ENCODE measurements at regions not wholly inside any gene's neighbourhood (a gene's known extent, or its start where the extent isn't known, plus 50 kb on each side); places are given as distances from the start of the nearest gene placed in this dataset.

DNA sequence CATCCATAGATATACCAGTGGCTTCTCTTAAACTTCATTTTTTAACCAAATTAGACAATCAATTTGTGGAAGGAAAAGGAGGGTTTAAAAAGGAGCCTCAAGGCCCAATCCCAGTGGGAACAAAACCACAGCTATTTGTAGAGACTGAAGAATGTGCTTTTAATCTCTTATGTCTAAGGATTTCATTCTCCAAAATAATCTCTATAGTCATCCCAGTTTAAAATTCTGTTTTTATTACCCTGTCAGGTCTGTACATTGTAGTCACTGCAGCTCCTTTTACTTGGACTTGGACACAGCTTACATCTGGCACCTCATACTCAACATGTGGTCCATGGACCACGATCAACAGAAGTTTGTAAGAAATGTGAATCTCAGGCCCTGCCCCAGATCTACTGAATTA lies 152.1 kb upstream of the STMND1 start:
- Mint-ChIP-seq H3K9me3 (ENCODE audit: low read depth) (no peaks in the 10 kb centered on the region), H3K4me3 (ENCODE audit: unreplicated experiment) (no peak overlapping the region), H3K4me1 (ENCODE audit: low read depth) (peaks cover 38% of the 10 kb centered on the region), H3K36me3 (ENCODE audit: low read depth) (no peaks in the 10 kb centered on the region), H3K27ac (ENCODE audit: unreplicated experiment) (no peak overlapping the region), H3K27me3 (ENCODE audit: low read depth) (no peaks in the 10 kb centered on the region)
- TF ChIP-seq CTCF (IDR thresholded peaks at IDR 0.05) = no peak
- DNase-seq (ENCODE audit: low spot score) = no peak

GRCh38 chr6:16948396-16948795 lies 153.5 kb upstream of the STMND1 start:
- no peaks in the 10 kb centered on the region for H3K27me3 Mint-ChIP-seq (ENCODE audit: low read depth)

DNA sequence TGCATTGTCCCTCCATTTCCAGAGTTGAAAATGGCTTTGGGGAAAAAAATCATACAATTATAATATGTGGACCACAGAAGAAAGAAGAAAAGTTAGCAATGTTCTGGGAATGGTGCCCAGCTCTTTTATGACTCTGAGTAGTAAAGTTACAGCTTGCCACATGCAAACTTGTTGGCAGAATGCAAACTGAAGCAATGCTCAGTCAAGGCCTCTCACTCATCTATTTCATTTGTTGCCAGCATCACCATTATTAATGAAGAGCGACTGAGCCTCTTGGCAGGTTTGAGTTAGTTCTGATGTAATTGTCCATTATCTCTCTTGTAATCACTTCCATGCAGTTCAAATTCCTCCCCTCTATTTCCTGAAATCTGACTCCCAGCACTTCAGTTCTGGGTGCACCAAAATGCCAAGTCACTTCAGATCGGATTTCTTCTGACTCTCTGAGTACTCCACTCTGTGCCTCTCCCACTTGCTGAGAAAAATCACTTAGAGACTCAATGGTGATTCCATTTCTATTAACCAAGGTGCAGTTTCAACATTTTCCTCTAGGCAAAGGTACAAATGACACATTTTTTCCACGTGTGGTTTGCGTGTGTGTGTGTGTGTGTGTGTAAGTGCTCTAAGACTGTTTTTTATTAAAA lies 154.4 kb upstream of the STMND1 start:
- peak overlapping the region; percentile 88 for H3K27ac Mint-ChIP-seq (ENCODE audit: unreplicated experiment)
- no peak overlapping the region for H3K4me3 Mint-ChIP-seq (ENCODE audit: unreplicated experiment)
- peak; percentile 20 for TF ChIP-seq CTCF (IDR thresholded peaks at IDR 0.05)
- H3K4me1 Mint-ChIP-seq (ENCODE audit: low read depth) = peaks cover 38% of the 10 kb centered on the region
- no peaks in the 10 kb centered on the region for H3K36me3 Mint-ChIP-seq (ENCODE audit: low read depth)
- no peak for DNase-seq (ENCODE audit: low spot score)
- no peaks in the 10 kb centered on the region for H3K9me3 Mint-ChIP-seq (ENCODE audit: low read depth)
- no peaks in the 10 kb centered on the region for H3K27me3 Mint-ChIP-seq (ENCODE audit: low read depth)

More at GRCh38 chr6:16948396-16948795, 153.5 kb upstream of the STMND1 start:
- no peak for TF ChIP-seq CTCF (IDR thresholded peaks at IDR 0.05)
- no peaks in the 10 kb centered on the region for H3K9me3 Mint-ChIP-seq (ENCODE audit: low read depth)
- DNase-seq (ENCODE audit: low spot score) = no peak
- peaks cover 38% of the 10 kb centered on the region for H3K4me1 Mint-ChIP-seq (ENCODE audit: low read depth)
- H3K4me3 Mint-ChIP-seq (ENCODE audit: unreplicated experiment) = no peak overlapping the region
- H3K36me3 Mint-ChIP-seq (ENCODE audit: low read depth) = no peaks in the 10 kb centered on the region
- peak overlapping the region; percentile 88 for H3K27ac Mint-ChIP-seq (ENCODE audit: unreplicated experiment)

- Mint-ChIP-seq H3K27me3 (ENCODE audit: low read depth) (no peaks in the 10 kb centered on the region), H3K36me3 (ENCODE audit: low read depth) (no peaks in the 10 kb centered on the region), H3K27ac (ENCODE audit: unreplicated experiment) (no peak overlapping the region), H3K9me3 (ENCODE audit: low read depth) (no peaks in the 10 kb centered on the region), H3K4me3 (ENCODE audit: unreplicated experiment) (no peak overlapping the region), H3K4me1 (ENCODE audit: low read depth) (peaks cover 34% of the 10 kb centered on the region)
- no peak for TF ChIP-seq CTCF (IDR thresholded peaks at IDR 0.05)
- DNase-seq (ENCODE audit: low spot score) = no peak
These were observed 157.3 kb upstream of the STMND1 start for GRCh38 chr6:16944596-16944995.

GRCh38 chr6:16939839-16940238 lies 162.0 kb upstream of the STMND1 start:
- Mint-ChIP-seq H3K4me3 (ENCODE audit: unreplicated experiment) (no peak overlapping the region), H3K4me1 (ENCODE audit: low read depth) (no peaks in the 10 kb centered on the region), H3K9me3 (ENCODE audit: low read depth) (no peaks in the 10 kb centered on the region), H3K36me3 (ENCODE audit: low read depth) (no peaks in the 10 kb centered on the region), H3K27me3 (ENCODE audit: low read depth) (no peaks in the 10 kb centered on the region), H3K27ac (ENCODE audit: unreplicated experiment) (no peak overlapping the region)
- no peak for TF ChIP-seq CTCF (IDR thresholded peaks at IDR 0.05)
- no peak for DNase-seq (ENCODE audit: low spot score)

Measured in chondrocyte (in vitro differentiated cells).